Ammon's horn (tissue), 1 donor: ENCODE measurements at regions not wholly inside any gene's neighbourhood (a gene's known extent, or its start where the extent isn't known, plus 50 kb on each side); places are given as distances from the start of the nearest gene placed in this dataset.

Source experiments
- DNase-seq: peaks from one replicate; pipeline ENCODE4 v3.0.0-alpha.2; 2016; ENCODE audit warnings: low spot score

GRCh38 chr13:79711631-79712030 lies 230.7 kb downstream of the NDFIP2 start:
- DNase-seq, result no peak

- no peak for DNase-seq
These were observed 229.4 kb downstream of the NDFIP2 start for GRCh38 chr13:79710376-79710775.

- no peak for DNase-seq
These were observed 228.5 kb downstream of the NDFIP2 start for GRCh38 chr13:79709471-79709870.

GRCh38 chr13:79703772-79704171 lies 222.8 kb downstream of the NDFIP2 start:
- no peak for DNase-seq

- DNase-seq, result no peak
These were observed 214.8 kb downstream of the NDFIP2 start for GRCh38 chr13:79695754-79696153.

GRCh38 chr13:79692846-79693245 lies 211.9 kb downstream of the NDFIP2 start:
- DNase-seq, result no peak

GRCh38 chr13:79691826-79692225 lies 210.9 kb downstream of the NDFIP2 start:
- no peak for DNase-seq

- DNase-seq, result no peak
These were observed 207.8 kb downstream of the NDFIP2 start for GRCh38 chr13:79688741-79689140.

- DNase-seq, result no peak
These were observed 205.5 kb downstream of the NDFIP2 start for GRCh38 chr13:79686441-79686840.

GRCh38 chr13:79684371-79684770 lies 203.4 kb downstream of the NDFIP2 start:
- no peak for DNase-seq

- no peak for DNase-seq
These were observed 201.2 kb downstream of the NDFIP2 start for GRCh38 chr13:79682164-79682563.

- DNase-seq, result no peak
These were observed 200.1 kb downstream of the NDFIP2 start for GRCh38 chr13:79681069-79681468.

- DNase-seq, result no peak
These were observed 199.5 kb downstream of the NDFIP2 start for GRCh38 chr13:79680485-79680884.

- peak; percentile 57 for DNase-seq
These were observed 198.4 kb downstream of the NDFIP2 start for GRCh38 chr13:79679334-79679733.

GRCh38 chr13:79678100-79678499 lies 197.1 kb downstream of the NDFIP2 start:
- DNase-seq, result no peak

- no peak for DNase-seq
These were observed 195.1 kb downstream of the NDFIP2 start for GRCh38 chr13:79675931-79676660.

GRCh38 chr13:79674765-79675515 lies 194.0 kb downstream of the NDFIP2 start:
- DNase-seq, result no peak

GRCh38 chr13:79673993-79674377 lies 193.0 kb downstream of the NDFIP2 start:
- DNase-seq, result no peak

- DNase-seq, result no peak
These were observed 192.5 kb downstream of the NDFIP2 start for GRCh38 chr13:79673310-79673992.

- DNase-seq, result no peak
These were observed 190.5 kb downstream of the NDFIP2 start for GRCh38 chr13:79671420-79671819.

- DNase-seq, result no peak
These were observed 187.3 kb downstream of the NDFIP2 start for GRCh38 chr13:79668201-79668752.

GRCh38 chr13:79667771-79668170 lies 186.8 kb downstream of the NDFIP2 start:
- DNase-seq, result no peak
